AG04449 (cell line): ENCODE measurements at regions not wholly inside any gene's neighbourhood (a gene's known extent, or its start where the extent isn't known, plus 50 kb on each side); places are given as distances from the start of the nearest gene placed in this dataset.

Source experiments
- CTCF ChIA-PET: fragments of 350-600 bp; formaldehyde crosslinking; extraction: SDS; loops from one replicate; lab custom pipeline; 2021; ENCODE audit warnings: antibody characterized with exemption; lab: Yijun Ruan, JAX
- POLR2A ChIA-PET: fragments of 400-600, 350-600 bp; formaldehyde crosslinking; extraction: SDS; loops from one replicate; lab custom pipeline; 2020; ENCODE audit warnings: antibody characterized with exemption, inconsistent platforms; lab: Yijun Ruan, JAX
- DNase-seq: peaks from one replicate; pipeline ENCODE4 v3.0.0-alpha.2; 2010; ENCODE audit warnings: low read depth, low spot score
- H3K4me3 ChIP-seq: 2 replicates; pipeline ENCODE4 v1.5.1; 2011; ENCODE audit warnings: low read depth, mild to moderate bottlenecking, control low read depth, low read length
- TF ChIP-seq, protein P1 (sequence below): IDR thresholded peaks from one replicate; pipeline ENCODE4 v1.5.1; 2011; ENCODE audit warnings: mild to moderate bottlenecking, moderate library complexity, low read length, control low read depth, inconsistent platforms; ENCODE audit not compliant: insufficient read depth; ENCODE audit errors: missing control alignments

DNA sequence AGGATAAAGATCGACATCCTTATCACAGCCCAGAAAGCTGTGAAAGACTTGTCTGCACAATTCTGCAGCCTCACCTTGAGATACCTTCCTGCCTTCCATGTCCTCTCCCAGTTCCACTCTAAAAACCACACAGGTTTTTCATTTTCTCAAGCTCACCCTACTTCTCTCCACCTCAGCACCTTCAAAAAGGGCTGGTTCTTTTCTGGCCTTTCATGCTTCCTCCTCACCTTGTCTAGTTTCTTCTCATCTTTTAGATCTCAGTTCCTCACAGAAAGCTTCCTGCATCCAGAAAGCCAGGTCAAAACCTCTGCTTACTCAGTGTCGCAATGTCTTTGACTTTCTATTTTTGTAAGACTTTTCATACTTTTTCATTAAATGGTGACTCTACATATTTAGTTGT is 140.2 kb upstream of the STT3B start:
- ChIA-PET CTCF (interaction anchor here (1.0 kb wide), 1 partner anchor 11 kb away, joined by 3 read pairs; no protein-coding TSS in a partner anchor), POLR2A (no interaction called here)
- TF ChIP-seq, protein P1, sequence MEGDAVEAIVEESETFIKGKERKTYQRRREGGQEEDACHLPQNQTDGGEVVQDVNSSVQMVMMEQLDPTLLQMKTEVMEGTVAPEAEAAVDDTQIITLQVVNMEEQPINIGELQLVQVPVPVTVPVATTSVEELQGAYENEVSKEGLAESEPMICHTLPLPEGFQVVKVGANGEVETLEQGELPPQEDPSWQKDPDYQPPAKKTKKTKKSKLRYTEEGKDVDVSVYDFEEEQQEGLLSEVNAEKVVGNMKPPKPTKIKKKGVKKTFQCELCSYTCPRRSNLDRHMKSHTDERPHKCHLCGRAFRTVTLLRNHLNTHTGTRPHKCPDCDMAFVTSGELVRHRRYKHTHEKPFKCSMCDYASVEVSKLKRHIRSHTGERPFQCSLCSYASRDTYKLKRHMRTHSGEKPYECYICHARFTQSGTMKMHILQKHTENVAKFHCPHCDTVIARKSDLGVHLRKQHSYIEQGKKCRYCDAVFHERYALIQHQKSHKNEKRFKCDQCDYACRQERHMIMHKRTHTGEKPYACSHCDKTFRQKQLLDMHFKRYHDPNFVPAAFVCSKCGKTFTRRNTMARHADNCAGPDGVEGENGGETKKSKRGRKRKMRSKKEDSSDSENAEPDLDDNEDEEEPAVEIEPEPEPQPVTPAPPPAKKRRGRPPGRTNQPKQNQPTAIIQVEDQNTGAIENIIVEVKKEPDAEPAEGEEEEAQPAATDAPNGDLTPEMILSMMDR: no peak
- H3K4me3 ChIP-seq: no peak overlapping the region
- no peak for DNase-seq

DNA sequence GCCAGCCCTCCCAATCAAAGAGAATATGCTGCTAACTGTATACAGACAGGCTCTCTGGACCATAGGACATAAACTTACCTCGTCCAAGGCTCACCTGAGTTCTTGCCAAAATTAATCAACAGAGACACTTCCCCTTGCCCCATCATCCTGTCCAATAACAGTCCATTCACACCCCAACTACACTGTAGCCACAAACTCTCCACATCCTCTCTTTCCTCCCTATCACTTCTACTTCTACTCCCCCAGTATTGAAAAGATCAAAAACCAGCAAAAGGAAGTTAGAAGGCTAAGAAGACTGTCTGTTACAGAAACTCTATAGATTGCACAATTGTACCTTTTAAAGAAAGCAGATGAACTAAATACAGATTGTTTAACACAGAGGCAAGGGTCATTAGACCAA is 133.5 kb upstream of the STT3B start:
- ChIA-PET CTCF (no interaction called here), POLR2A (no interaction called here)
- no peak overlapping the region for H3K4me3 ChIP-seq
- TF ChIP-seq, protein P1: no peak
- DNase-seq: no peak

DNA sequence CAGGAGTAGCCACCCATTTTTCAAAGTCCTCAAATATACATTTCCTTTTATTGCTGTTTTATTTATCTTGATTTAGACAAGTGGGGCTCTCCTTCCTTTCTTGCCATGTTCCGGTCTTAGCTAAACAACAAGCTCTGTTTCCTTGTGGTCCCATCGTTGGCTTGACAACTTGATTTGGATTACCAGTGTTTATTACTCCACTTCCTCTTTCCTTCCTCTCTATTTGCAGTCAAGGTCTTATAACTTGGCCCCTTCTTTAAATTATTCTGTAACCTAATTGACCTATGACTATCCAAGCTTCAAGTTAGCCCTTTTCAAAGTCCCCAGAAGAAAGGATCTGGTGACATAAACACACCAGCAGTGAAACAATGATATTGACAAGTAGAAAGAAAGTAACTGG is 130.6 kb upstream of the STT3B start:
- POLR2A ChIA-PET: no interaction called here
- CTCF ChIA-PET: no interaction called here
- DNase-seq: no peak
- no peak overlapping the region for H3K4me3 ChIP-seq
- TF ChIP-seq, protein P1: no peak

DNA sequence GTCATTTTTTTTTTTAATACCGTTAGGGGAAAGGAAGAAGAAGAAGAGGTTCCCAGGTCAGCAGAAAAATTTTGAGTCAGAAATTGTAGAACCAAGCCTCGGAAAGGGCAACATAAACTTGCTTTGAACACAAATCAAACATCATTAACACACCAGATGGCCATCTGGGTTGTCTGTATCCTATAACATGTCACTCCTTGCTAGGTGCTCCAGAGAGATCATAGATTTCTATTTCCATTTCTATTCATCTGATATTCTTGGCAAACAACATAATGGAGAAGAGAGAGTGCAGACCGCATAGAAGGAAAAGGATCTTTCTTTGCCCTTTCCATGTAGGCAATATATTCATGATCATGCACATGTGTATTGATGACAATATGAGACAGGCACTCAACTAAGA is 129.5 kb upstream of the STT3B start:
- CTCF ChIA-PET: no interaction called here
- POLR2A ChIA-PET: no interaction called here
- no peak overlapping the region for H3K4me3 ChIP-seq
- no peak for DNase-seq
- TF ChIP-seq, protein P1: no peak

DNA sequence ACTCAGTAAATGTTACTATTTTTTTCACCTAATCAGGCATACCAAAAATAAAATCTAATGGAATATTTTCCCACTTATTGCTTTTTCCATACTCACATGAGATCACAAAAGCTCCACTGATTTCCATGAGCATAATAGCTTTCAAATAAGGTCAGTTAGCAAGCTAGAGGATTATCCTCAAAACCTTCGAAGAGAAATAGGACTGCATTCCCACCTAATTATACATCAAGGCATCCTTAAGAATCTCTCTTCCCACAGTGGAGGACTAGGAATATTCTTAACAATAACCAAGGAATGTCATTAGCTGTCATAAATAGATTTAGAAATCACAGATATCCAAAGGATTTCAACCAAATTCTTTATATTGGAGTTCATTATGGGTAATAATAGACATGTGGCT is 127.9 kb upstream of the STT3B start:
- no peak for DNase-seq
- TF ChIP-seq, protein P1: no peak
- no peak overlapping the region for H3K4me3 ChIP-seq
- ChIA-PET POLR2A (no interaction called here), CTCF (interaction anchor here (1.3 kb wide), 1 partner anchor 23 kb away, joined by 3 read pairs; no protein-coding TSS in a partner anchor)

DNA sequence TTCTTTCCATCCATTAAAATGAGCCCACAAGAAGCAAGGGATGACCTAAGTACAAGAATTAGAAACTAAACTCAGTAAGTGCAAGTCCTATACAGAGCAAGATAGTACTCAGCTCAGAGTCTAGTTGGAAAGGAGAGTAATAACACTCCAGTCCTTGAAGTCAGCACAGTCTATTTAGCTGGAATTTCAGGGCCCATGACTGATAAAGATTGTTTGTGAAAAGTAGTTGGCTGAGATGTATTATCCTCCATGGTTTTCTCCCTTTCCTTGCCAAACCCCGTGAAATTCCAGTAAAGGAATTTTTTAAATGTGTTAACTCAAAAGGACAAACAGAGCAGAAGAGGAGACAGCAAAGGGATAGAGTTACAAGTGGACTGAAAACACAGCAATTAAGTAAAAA is 127.2 kb upstream of the STT3B start:
- CTCF ChIA-PET: no interaction called here
- no peak overlapping the region for H3K4me3 ChIP-seq
- no peak for DNase-seq
- POLR2A ChIA-PET: no interaction called here
- TF ChIP-seq, protein P1: no peak
